ENCODE measurements at regions not wholly inside any gene's neighbourhood (a gene's known extent, or its start where the extent isn't known, plus 50 kb on each side); places are given as distances from the start of the nearest gene placed in this dataset.
"Not testable (repeated sequence)": the region's sequence is repeated elsewhere in the genome, so short reads cannot be mapped to it uniquely, and the experiment has no call there.

DNA sequence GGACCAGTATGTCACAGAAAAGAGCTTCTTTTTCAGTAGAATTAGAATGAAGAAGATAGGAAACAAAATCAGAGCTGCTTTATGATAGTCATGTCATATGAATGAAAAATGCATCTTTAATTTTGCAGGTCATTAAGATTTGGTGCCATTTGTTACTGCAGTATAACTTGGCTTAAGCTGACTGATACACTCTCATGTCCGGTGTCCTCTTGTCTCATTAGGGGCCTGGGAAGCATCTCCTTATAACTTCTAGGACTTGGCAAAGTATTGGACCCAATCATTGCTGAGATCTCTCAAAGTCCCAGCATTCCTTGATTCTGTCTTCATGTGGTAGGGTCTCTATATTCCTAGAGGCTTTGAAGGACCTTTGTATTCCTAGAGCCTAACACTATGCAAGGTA, 559.4 kb downstream of the TOX3 start:
- DNase-seq (no peak), ATAC-seq (no peak)
- Mint-ChIP-seq H3K9me3 (peaks cover 0 to 26% (median 5%) of the 10 kb centered on the region in 9 donors), H3K4me1 (no peaks in the 10 kb centered on the region), H3K27me3 (peaks cover 0 to 2% (median 0%) of the 10 kb centered on the region in 5 donors), H3K27ac (no peak overlapping the region), H3K4me3 (no peak overlapping the region), H3K36me3 (no peaks in the 10 kb centered on the region)
- POLR2A ChIA-PET, result no interaction called here

DNA sequence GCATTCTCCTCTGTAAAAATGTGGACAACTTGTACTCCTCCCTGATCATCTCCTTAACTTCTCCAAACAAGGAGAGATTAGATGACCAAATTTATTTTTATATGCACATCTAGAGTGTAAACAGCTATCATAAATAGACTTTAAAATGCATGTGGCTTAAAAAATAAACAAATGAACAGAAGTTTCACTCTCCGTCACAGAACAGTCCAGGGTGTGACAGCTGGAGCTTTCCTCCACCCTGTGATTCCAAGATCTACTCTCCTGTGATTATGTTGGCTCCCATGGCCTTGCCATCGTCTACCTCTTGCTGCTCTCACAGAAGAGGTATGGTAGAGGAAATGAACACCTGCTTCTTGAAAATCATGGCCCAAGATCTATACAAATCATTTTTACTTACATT, 560.2 kb downstream of the TOX3 start:
- no peak overlapping the region for H3K27ac Mint-ChIP-seq
- DNase-seq (no peak), ATAC-seq (no peak)
- no peaks in the 10 kb centered on the region for H3K36me3 Mint-ChIP-seq
- POLR2A ChIA-PET, result no interaction called here
- H3K4me3 Mint-ChIP-seq, result no peak overlapping the region
- no peaks in the 10 kb centered on the region for H3K4me1 Mint-ChIP-seq
- H3K27me3 Mint-ChIP-seq, result peaks cover 0 to 2% (median 0%) of the 10 kb centered on the region in 5 donors
- peaks cover 0 to 26% (median 4%) of the 10 kb centered on the region in 9 donors for H3K9me3 Mint-ChIP-seq

DNA sequence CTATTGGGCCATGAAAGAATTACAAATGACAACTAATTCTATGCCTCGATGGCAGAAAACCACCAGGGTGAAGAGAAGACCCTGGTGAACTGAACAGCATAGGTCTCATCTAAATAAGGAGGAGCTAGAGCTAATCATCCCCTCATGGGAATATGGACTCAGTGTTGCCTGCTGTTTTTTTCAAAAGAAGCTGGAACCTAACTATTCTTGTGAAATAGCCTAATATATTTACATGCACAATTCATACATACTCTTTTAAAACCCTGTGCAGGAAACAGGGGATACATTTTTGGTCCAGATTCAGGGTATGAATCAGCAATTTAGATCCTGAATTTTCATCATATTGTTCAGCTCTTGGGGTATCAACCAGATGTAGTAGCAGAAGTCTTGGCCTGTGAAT, 560.6 kb downstream of the TOX3 start:
- H3K4me3 Mint-ChIP-seq, result no peak overlapping the region
- H3K4me1 Mint-ChIP-seq, result no peaks in the 10 kb centered on the region
- peaks cover 0 to 24% (median 4%) of the 10 kb centered on the region in 9 donors for H3K9me3 Mint-ChIP-seq
- no peak for ATAC-seq
- no peak for DNase-seq
- H3K27ac Mint-ChIP-seq, result no peak overlapping the region
- peaks cover 0 to 2% (median 0%) of the 10 kb centered on the region in 5 donors for H3K27me3 Mint-ChIP-seq
- H3K36me3 Mint-ChIP-seq, result no peaks in the 10 kb centered on the region
- POLR2A ChIA-PET, result no interaction called here

DNA sequence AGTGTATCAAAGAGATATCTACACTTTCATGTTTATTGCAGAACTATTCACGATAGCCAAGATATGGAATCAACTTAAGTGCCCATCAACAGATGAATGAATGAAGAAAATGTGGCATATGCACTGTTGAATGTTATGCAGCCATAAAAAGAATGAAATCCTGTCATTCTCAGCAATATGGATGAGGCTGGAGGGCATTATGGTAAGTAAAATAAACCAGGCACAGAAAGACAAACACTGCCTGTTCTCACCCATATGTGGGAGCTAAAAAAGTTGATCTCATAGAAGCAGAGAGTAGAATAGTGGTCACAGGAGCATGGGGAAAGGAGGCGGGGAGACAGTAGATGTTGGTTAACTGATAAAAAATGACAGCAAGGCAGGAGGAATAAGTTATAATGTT, 561.8 kb downstream of the TOX3 start:
- Mint-ChIP-seq H3K36me3 (no peaks in the 10 kb centered on the region), H3K27ac (no peak overlapping the region), H3K9me3 (peaks cover 0 to 17% (median 4%) of the 10 kb centered on the region in 9 donors), H3K4me1 (no peaks in the 10 kb centered on the region), H3K4me3 (no peak overlapping the region), H3K27me3 (peaks cover 0 to 2% (median 0%) of the 10 kb centered on the region in 5 donors)
- POLR2A ChIA-PET, result no interaction called here
- no peak for ATAC-seq
- no peak for DNase-seq

DNA sequence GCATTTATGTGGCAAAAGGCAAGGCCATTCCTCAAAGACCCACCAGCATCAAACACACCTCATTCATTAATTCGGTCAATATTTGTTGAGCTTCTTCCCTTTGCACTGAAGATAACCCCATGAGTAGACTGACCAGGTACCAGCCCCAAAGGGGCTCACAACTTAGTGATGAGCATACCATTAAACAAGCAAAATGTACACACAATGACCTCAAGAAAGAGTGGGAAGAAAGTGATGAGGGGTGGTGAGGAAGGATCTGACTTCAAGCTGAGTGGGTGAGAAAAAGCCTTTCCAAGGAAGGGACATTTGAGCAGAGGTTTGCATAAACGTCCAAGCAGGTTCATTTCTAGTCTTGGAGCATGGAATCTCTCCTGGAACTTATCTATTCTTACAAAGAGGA, 562.5 kb downstream of the TOX3 start:
- no peak overlapping the region for H3K27ac Mint-ChIP-seq
- H3K9me3 Mint-ChIP-seq, result peaks cover 0 to 17% (median 4%) of the 10 kb centered on the region in 9 donors
- POLR2A ChIA-PET, result no interaction called here
- no peaks in the 10 kb centered on the region for H3K4me1 Mint-ChIP-seq
- H3K4me3 Mint-ChIP-seq, result no peak overlapping the region
- H3K27me3 Mint-ChIP-seq, result peaks cover 0 to 2% (median 0%) of the 10 kb centered on the region in 5 donors
- DNase-seq (no peak), ATAC-seq (no peak)
- H3K36me3 Mint-ChIP-seq, result no peaks in the 10 kb centered on the region

DNA sequence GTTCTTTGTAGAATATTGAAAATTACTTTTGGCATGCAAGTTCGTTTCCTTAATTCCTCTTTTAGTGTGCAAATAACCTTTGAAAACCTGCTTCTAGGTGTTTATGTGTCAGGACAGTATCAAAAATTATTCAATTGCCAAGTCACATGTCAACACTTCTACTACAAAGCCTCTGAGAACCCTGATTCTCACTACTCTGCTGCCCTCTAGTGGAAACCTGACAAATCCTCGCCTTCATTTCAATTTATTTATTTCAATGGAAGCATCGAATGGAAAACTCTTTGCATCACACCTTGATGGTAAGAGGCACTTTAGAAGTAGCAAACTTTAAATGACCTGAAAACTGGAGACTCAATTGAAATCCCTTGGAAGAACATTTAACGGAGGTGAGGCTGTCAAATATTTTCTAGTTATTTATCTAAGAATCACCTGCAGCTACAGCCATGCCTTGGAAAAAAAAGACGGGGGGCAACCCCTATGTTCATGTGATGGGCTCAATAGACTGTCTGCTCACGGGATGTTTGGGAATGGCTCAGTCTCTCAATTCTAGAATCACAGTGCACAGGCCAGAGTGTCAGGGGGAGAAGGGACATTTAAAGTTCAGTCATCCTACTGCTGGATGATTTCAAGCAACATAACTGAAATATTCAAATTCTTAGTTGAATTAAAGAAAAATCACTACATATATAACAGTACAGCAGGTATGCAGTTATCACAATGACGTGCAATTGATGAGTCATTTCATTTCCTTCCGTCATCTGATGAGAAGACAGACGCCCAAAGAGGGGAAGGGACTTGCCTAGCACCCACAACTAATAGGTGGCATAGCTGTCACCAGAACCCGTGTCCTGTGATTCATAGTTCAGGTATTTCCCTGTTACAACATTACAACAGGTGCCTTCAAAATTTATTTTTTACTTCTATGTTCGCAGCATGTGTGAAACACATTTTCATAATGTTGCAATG, 563.9 kb downstream of the TOX3 start:
- POLR2A ChIA-PET, result no interaction called here
- ATAC-seq (no peak), DNase-seq (peak in 2 of 10 donors; percentile 1 to 10)
- H3K36me3 Mint-ChIP-seq, result no peaks in the 10 kb centered on the region
- H3K4me1 Mint-ChIP-seq, result no peaks in the 10 kb centered on the region
- H3K9me3 Mint-ChIP-seq, result peaks cover 0 to 9% (median 4%) of the 10 kb centered on the region in 9 donors
- H3K27me3 Mint-ChIP-seq, result peaks cover 0 to 2% (median 0%) of the 10 kb centered on the region in 5 donors
- no peak overlapping the region for H3K27ac Mint-ChIP-seq
- no peak overlapping the region for H3K4me3 Mint-ChIP-seq

DNA sequence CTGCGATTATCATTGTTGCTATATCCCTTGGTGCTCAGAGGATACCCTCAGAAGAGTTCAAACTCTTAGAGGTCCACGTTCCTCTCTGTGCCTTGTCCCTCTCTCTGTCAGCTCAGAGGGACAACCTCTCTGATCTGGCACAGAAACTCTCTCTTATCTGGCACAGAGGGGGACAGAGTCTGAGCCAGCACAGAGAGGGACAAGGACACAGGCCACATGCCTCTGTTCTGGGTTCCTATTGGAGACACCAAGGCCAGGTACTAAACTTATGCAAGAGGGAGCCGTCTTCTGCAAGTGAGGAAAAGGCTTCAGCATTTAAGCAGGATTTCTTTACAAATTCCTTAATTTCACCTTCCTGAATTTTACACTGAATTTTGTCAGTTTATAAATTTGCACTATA, 565.2 kb downstream of the TOX3 start:
- no peak for ATAC-seq

DNA sequence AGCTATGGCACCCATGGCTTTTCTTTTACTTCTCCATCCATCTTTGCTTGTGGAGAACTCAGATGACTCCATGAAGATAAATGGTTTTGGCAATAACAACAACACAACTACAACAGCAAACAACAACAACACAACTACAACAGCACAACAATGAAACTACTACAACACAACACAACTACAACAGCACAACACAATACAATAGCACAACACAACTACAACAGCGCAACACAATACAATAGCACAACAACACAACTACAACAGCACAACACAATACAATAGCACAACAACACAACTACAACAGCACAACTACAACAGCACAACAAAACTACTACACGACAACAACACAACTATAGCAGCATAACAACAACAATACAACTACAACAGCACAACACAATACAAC, 569.4 kb downstream of the TOX3 start:
- POLR2A ChIA-PET, ATAC-seq, H3K4me3 Mint-ChIP-seq, H3K9me3 Mint-ChIP-seq, DNase-seq, H3K36me3 Mint-ChIP-seq, H3K27me3 Mint-ChIP-seq, H3K4me1 Mint-ChIP-seq, H3K27ac Mint-ChIP-seq: not testable (repeated sequence)

More for the DNA sequence above, 565.2 kb downstream of the TOX3 start:
- POLR2A ChIA-PET, result no interaction called here
- Mint-ChIP-seq H3K27ac (no peak overlapping the region), H3K9me3 (peaks cover 0 to 9% (median 0%) of the 10 kb centered on the region in 9 donors), H3K36me3 (no peaks in the 10 kb centered on the region), H3K27me3 (peaks cover 0 to 2% (median 0%) of the 10 kb centered on the region in 5 donors), H3K4me3 (no peak overlapping the region), H3K4me1 (no peaks in the 10 kb centered on the region)
- no peak for DNase-seq

DNA sequence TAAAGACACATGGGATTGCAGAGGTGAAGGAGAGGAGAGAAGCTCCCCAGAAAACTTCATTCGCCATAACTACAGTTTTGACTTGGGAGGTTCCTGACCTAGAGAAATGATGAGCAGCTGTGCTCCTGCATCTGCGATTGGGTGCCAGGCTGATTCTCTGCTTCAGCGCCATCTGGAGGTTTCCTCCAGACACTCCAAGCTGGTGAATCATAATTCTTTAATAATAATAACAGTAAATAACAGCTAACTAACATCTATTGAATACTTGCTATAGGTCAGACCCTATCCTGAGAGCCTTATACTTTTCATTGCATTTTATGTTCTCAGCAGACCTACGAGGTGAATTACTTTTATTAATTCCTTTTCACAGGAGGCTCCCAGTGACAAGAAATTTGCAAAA, 575.8 kb downstream of the TOX3 start:
- ATAC-seq (no peak), DNase-seq (no peak)
- H3K9me3 Mint-ChIP-seq, result peaks cover 0 to 7% (median 4%) of the 10 kb centered on the region in 9 donors
- no peak overlapping the region for H3K4me3 Mint-ChIP-seq
- no peaks in the 10 kb centered on the region for H3K27me3 Mint-ChIP-seq
- POLR2A ChIA-PET, result no interaction called here
- no peak overlapping the region for H3K27ac Mint-ChIP-seq
- H3K4me1 Mint-ChIP-seq, result no peaks in the 10 kb centered on the region
- no peaks in the 10 kb centered on the region for H3K36me3 Mint-ChIP-seq

DNA sequence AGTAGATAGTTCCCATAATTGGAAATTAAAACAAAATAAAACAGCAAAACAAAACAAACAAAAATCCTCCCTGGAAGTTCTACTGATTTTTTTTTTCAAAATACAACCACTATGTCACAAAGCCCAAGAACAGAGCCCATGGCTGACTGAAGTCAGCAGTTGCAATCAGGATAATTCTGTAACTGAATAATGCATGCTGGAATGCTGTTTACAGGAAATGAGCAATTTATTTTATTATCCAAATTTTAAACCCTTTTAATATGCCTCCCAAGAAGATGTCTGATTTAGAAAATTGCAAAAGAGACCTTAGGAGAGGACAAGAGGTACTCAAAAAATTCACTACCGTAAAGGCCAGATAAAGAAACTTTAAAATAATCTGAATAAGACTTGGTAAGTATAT, 578.2 kb downstream of the TOX3 start:
- Mint-ChIP-seq H3K4me3 (no peak overlapping the region), H3K4me1 (no peaks in the 10 kb centered on the region), H3K36me3 (no peaks in the 10 kb centered on the region), H3K27me3 (no peaks in the 10 kb centered on the region), H3K27ac (no peak overlapping the region), H3K9me3 (peaks cover 0 to 11% (median 4%) of the 10 kb centered on the region in 9 donors)
- POLR2A ChIA-PET, result no interaction called here
- ATAC-seq, result no peak
- DNase-seq, result no peak

DNA sequence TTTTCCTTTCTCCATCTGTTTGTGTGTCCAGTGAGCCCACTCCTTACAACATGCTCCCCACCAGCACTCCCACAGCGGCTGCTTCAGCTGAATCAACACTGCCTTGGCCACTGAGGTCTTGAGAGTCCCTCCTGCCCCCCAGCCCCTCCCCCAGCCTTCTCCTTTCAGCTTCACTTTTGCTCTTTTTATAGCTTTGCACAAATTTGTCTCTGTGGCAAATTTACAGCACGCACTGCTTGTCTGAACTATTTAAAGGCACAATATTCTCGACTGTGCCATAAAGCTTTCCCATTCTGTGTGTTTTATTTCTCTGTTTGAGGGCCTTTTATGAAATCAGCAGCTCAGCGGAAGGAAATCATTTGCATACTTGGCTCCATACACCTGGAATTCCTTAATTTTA, 579.3 kb downstream of the TOX3 start:
- no peak for DNase-seq
- H3K9me3 Mint-ChIP-seq, result peaks cover 0 to 15% (median 4%) of the 10 kb centered on the region in 9 donors
- H3K36me3 Mint-ChIP-seq, result no peaks in the 10 kb centered on the region
- H3K27me3 Mint-ChIP-seq, result no peaks in the 10 kb centered on the region
- POLR2A ChIA-PET, result no interaction called here
- ATAC-seq, result no peak
- H3K4me3 Mint-ChIP-seq, result no peak overlapping the region
- H3K27ac Mint-ChIP-seq, result no peak overlapping the region
- H3K4me1 Mint-ChIP-seq, result no peaks in the 10 kb centered on the region

DNA sequence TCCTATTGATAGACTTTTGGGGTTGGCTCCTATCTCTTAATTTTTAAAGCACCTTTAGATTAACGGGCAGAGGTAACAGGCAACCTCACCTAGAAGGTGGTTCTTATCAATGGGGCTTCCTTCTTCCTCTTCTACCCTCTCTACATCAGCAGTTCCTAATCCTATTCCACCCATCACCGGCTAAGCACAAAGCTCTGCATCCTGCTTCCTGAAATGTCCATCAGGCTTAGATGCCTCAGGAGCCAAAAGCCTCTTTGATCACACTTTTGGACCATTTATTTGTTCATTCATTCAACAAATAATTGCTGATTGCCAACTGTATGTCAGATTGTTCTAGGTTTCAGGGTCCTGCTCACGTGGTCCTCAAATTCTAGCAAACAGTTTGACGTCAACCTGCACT, 586.0 kb downstream of the TOX3 start:
- no peak for DNase-seq
- H3K27ac Mint-ChIP-seq, result no peak overlapping the region
- ATAC-seq, result no peak
- H3K27me3 Mint-ChIP-seq, result no peaks in the 10 kb centered on the region
- POLR2A ChIA-PET, result no interaction called here
- peaks cover 0 to 2% (median 0%) of the 10 kb centered on the region in 4 donors for H3K4me1 Mint-ChIP-seq
- no peaks in the 10 kb centered on the region for H3K36me3 Mint-ChIP-seq
- no peak overlapping the region for H3K4me3 Mint-ChIP-seq
- H3K9me3 Mint-ChIP-seq, result peaks cover 0 to 15% (median 2%) of the 10 kb centered on the region in 9 donors

DNA sequence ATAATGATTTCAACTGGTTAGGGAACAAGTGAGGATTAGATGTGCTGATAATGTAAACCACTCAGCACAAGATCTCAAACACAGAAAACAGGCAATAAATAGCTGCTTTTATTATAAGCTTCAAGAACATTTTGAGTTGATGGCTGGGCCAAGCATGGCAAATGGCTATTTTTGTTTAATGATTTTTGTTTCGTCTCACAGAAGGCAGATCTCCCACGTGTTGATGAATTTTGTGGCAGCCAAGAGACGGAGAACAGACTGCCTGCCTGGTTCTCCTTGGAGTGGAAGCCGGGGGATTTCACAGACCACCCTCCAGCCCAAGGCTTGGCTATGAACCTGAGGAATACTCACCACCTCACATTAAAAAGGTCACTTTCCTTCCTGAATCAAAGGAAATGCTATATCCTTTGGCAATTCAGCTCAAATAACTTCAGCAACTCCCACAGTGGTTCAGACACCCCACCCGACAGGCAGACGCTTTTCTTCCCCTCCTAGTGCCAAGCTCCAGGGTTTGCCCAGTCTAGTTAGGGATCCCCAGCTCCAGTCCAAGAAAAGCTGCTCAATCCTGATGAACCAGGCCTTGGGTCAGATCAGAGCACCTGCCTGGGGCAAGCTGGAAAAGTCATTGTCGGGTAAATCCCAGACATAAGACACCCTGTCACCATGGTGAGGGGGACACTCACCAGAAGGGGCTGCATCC, 593.5 kb downstream of the TOX3 start:
- Mint-ChIP-seq H3K4me3 (no peak overlapping the region), H3K27me3 (peaks cover 0 to 2% (median 0%) of the 10 kb centered on the region in 5 donors), H3K36me3 (no peaks in the 10 kb centered on the region), H3K27ac (no peak overlapping the region), H3K4me1 (peaks cover 0 to 2% (median 0%) of the 10 kb centered on the region in 4 donors), H3K9me3 (peaks cover 0 to 5% (median 0%) of the 10 kb centered on the region in 9 donors)
- no peak for DNase-seq
- no peak for ATAC-seq
- POLR2A ChIA-PET, result no interaction called here
